ENCODE measurements at regions not wholly inside any gene's neighbourhood (a gene's known extent, or its start where the extent isn't known, plus 50 kb on each side); places are given as distances from the start of the nearest gene placed in this dataset.
"Not testable (repeated sequence)": the region's sequence is repeated elsewhere in the genome, so short reads cannot be mapped to it uniquely, and the experiment has no call there.

DNA sequence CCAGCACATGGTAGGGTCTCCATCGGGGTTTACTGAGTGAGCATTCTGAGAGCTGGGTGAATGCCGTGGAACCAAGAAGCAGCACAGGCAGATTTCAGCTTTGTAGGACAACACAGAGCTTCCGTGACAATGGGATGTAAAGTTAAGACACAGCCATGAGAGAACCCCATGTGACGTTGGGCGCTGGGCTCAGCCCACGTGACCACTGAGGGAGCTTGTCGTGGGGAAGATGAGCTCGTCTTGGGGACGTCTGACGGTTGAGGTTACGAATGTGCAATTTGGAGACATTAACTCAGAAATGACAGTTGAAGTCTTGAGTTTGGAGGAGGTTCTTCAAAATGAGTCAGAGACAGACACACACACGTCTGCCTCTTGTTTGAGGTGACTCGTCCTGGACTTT, 51.5 kb upstream of the MUC20 start:
- not testable (repeated sequence) for DNase-seq (ENCODE audit: extremely low read depth, low read depth)

DNA sequence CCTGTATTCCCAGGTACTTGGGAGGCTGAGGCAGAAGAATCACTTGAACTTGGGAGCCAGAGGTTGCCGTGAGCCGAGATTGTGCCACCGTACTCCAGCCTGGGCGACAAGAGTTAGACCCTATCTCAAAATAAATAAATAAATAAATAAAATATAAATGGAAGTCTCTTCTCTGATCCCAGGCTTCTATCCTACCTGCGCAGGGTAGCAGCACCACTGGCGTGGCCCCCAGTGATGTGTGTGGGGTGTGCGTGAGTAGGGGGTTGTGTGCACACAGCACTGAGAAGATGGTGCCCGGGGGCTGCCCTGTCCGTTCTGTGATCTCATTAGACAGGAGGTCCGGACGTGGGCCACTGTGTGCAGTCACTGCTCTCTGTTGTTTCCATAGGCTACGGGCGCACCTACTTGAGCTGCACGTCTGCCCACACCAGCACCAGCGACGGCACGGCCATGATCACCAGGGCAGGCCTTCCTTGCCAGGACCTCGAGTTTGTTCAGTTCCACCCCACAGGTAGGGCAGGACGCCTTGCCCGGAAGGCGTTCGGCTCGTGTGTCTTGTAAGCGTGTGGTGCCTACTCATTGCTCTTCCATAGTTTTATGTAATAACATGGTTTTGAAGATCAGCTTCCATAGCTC, 52.5 kb upstream of the MUC20 start:
- DNase-seq (ENCODE audit: extremely low read depth, low read depth): not testable (repeated sequence)

DNA sequence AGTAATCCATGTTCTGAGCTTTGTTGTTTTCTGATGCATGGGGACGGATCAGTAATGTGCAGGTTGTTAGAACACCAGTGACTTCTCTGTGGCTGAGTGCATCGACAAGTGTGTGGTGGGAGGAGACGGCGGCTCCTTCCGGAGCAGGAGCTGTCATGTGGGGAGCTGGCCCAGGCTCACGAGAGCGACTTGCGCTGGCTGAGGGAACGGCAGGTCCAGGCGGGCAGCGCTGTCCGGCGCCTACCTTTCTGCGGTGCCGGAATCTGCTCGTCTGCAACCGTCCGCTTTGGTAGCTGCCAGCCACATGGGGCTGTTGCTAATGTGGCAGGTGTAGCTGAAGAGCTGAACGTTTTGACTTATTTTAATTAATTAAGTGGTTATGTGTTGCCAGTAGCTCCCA, 55.5 kb upstream of the MUC20 start:
- DNase-seq (ENCODE audit: extremely low read depth, low read depth): not testable (repeated sequence)

DNA sequence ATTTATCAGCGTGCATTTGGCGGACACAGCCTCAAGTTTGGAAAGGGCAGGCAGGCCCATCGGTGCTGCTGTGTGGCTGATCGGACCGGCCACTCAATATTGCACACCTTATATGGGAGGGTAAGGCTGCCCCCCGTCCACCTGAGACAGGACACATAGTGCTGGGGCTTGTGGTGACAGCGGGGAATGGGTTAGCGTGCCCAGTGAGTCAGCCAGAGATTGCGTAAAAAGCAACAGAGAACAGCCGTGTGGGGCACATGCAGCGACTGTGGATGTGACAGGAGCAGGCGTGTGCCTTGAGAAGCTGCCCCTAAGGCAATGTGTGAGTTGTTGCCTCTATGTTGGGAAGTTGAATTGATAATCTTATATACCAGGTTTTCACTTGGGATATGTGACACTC, 56.6 kb upstream of the MUC20 start:
- not testable (repeated sequence) for DNase-seq (ENCODE audit: extremely low read depth, low read depth)

DNA sequence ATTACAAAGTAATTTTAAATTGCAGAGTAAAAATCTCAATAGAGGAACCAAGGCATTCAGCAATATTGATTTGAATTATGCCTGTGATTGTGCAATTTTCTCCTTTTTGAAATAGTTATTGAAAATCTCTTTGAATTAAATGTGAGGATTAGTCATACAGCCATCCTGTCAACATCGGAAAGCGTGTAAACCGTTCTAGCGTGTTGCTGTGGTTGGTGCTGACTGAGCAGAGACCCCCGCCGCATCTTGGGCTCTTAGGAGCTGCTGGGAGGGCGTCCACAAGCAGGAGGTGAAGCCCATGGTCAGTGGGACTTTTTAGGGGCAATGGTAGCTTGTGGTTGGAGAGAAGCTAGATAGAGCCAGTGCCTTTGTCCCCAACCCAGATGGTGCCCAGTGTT, 61.6 kb upstream of the MUC20 start:
- DNase-seq (ENCODE audit: extremely low read depth, low read depth): not testable (repeated sequence)

DNA sequence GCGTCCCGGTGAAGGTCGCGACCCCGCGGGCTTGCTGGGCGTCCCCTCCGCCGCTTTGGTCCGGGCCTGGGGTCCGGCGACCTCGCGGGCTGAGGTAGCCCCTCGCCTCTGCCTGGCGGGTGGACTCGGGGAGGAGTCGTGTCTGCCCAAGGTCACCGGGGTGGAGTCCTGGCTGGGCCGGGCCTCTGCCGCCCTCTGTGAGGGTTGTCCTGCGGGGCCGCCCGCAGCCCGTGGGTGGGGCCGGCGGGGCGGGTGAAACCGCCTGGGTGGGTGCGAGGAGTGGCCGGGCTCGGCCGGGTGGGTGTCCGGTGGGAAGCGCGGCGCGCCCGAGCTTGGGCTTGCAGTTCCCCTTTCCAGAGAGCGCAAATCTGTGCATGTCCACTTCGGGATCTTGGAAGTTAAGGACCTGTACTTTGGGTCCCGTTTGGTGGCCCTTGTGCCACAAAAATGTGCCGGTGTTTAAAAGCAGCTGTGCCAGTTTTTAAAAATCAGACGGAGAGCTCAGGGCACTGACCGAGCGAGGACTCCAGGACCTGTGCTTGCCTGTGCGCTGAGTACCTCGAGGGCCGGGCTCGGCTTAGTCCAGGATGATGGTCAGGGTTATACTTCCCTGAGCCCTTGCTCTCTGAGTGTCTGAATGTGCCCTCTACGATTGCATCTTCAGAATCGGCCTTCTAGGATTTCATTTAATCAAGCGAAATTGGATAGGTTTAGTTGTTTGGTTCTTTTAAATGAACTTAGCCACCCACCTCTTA, 62.2 kb upstream of the MUC20 start:
- DNase-seq (ENCODE audit: extremely low read depth, low read depth): not testable (repeated sequence)

DNA sequence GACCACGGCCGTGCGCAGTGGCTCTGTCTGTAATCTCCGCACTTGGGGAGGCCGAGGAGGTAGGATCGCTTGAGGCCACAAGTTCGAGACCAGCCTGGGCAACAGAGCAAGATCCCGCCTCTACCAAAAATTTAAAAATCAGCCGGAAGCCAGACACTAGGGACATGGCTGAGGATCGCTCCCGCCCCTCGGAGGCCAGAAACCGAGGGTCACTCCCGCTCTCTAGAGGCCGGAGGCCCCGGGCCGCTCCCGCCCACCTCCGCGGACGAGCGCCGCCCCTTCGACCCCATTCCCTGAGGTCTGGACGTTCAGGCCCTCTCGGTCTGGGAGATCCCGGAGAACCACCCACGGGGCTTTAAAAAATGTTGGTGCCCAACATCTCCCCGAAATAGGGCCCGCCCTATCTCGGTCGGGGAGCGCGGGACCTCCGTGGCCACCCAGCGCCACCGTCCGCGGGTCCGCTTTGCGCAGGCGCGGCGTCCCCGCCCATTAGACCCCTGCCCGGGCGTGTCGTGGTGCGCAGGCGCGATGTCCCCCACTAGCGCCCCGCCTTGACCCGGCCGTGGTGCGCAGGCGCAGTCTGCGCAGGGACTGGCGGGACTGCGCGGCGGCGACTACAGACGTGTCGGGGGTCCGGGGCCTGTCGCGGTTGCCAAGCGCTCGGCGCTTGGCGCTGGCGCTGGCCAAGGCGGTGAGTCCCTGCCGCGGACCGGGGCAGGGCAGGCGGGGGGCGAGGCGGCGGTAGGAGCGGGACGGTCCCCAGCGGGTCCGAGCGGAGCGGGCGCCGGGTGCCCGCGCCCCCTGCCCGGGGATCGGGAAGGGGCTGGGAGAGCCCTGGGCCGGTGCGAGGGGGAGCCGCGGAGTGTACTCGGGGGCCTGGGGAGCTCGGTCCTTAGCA, 63.1 kb upstream of the MUC20 start:
- peak; percentile 68 for DNase-seq (ENCODE audit: extremely low read depth, low read depth)

DNA sequence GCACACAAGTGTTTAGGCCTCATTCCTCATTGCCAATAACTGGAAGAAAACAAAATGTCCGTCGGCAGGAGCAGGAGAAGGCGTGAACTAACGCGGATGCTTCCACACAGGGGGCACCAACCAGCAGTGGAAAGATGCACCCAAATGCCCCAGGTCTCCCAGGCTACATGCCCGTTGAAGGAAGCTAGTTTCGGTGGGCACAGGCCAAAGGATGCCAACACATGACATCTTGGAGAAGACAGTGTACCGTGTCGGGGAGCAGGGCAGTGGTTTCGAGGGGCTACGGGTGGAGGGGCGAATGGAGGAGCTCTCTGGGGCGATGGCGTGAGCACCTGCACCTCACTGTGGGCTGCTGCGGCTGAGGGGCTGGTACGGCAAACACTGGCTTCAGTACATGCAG, 64.7 kb upstream of the MUC20 start:
- not testable (repeated sequence) for DNase-seq (ENCODE audit: extremely low read depth, low read depth)

DNA sequence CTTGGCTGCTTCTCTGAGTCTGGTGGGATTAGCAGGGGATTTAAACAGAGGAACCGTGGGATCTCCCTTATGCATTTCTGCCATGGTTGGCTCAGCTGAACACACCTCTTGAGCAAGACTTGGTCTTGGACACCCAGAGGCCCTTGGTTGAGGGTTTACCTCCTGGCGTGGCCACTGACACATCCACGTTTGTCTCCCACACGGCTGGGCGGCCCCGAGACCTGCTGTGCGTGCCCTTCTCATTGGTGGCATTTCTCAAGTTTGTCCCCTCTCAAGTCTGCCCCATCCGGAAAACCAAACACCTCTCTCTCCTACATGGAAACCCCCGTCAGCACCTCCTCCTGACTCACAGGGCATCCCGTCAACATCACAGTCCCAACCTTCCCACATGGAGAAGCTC, 66.0 kb upstream of the MUC20 start:
- not testable (repeated sequence) for DNase-seq (ENCODE audit: extremely low read depth, low read depth)

DNA sequence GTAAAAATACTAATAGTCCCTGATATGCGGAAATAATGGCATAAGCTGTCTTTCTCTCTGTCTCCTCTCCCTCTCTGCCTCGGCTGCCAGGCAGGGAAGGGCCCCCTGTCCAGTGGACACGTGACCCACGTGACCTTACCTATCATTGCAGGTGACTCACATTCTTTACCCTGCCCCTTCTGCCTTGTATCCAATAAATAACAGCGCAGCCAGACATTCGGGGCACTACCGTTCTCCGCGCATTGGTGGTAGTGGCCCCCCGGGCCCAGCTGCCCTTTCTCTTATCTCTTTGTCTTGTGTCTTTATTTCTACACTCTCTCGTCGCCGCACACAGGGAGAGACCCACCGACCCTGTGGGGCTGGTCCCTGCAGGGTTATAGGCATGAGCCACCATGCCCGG, 66.6 kb upstream of the MUC20 start:
- DNase-seq (ENCODE audit: extremely low read depth, low read depth): not testable (repeated sequence)

DNA sequence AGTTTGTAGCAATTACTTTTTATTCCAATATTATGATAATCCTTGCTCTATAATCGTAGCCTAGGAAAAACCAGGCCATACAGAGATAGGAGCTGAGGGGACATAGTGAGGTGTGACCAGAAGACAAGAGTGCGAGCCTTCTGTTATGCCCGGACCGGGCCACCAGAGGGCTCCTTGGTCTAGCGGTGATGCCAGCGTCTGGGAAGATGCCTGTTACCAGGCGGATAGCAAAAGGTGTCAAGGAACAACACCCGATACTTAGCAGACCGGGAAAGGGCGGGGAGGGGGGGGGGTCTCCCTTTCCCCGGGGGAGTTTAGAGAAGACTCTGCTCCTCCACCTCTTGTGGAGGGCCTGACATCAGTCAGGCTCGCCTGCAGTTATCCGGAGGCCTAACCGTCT, 67.1 kb upstream of the MUC20 start:
- DNase-seq (ENCODE audit: extremely low read depth, low read depth): not testable (repeated sequence)

DNA sequence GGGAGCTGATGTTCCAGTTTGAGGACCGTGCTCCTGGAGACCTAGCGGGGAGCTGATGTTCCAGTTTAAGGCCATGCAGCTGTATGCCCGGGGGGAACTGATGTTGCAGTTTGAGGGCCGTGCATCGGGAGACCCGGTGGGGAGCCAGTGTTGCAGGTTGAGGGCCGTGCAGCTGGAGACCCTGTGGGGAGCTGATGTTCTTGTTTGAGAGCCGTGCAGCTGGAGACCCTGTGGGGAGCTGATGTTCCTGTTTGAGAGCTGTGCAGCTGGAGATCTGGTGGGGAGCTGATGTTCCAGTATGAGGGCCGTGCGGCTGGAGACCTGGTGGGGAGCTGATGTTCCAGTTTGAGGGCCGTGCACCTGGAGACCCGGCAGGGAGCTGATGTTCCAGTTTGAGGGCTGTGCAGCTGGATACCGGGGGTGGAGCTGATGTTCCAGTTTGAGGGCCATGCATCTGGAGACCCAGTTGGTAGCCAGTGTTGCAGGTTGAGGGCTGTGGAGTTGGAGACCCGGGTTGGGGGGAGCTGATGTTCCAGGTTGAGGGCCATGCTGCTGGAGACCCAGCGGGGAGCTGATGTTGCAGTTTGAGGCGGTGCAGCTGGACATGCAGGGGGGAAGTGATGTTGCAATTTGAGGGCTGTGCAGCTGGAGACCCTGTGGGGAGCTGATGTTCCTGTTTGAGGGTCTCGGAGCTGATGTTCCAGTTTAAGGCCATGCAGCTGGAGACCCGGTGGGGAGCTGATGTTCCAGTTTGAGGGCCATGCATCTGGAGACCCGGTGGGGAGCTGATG, 64.4 kb upstream of the APOD start:
- DNase-seq (ENCODE audit: extremely low read depth, low read depth): not testable (repeated sequence)

DNA sequence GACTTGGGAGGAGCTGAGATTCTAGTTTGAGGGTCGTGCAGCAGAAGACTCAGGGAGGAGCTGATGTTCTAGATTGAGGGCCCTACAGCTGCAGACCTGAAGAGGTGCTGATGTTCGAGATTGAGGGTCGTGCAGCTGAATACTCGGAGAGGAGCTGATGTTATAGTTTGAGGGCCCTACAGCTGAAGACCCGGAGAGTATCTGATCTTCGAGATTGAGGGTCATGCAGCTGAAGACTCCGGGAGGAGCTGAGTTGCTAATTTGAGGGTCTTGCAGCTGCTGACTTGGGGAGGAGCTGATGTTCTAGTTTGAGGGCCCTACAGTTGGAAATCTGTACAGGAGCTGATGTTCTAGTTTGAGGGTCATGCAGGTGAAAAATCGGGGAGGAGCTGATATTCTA, 62.1 kb upstream of the APOD start:
- not testable (repeated sequence) for DNase-seq (ENCODE audit: extremely low read depth, low read depth)

DNA sequence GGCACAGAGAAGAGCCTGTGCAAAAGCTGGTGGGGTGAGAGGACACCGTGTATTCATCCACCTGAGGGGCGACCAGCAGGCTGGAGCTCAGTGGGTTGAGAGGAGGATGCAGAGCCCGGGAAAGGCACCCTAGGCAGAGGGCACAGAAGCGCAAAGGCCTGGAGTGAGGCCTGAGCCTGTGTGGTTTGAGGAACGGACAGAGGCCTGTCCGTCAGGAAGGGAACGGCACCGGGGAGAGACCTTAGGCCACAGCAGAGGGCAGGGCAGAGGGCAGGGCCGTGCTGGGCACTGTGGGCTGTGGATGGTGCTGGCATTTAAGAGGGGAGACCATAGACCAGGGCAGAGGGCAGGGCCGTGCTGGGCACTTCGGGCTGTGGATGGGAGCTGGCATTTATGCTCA, 59.5 kb upstream of the APOD start:
- DNase-seq (ENCODE audit: extremely low read depth, low read depth): not testable (repeated sequence)

DNA sequence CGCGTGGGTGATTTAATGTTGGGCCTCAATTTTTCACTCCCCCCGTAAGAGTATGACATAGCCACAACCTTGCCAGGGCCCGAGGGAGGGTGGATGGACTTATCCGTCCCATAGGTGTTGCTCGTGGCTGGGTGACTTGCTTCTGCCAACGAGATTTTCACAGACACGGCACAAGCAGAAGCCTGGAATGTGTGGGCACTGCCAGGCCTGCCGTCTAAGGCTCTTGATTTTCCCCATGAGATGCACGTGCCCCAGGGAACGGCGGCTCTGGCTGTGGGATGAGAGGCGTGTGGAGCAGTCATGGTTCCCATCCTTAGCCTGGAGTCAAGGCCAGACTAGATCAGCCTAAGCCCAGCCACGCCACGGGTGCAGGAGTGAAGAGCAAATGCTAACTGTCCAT, 58.6 kb upstream of the APOD start:
- DNase-seq (ENCODE audit: extremely low read depth, low read depth): not testable (repeated sequence)

DNA sequence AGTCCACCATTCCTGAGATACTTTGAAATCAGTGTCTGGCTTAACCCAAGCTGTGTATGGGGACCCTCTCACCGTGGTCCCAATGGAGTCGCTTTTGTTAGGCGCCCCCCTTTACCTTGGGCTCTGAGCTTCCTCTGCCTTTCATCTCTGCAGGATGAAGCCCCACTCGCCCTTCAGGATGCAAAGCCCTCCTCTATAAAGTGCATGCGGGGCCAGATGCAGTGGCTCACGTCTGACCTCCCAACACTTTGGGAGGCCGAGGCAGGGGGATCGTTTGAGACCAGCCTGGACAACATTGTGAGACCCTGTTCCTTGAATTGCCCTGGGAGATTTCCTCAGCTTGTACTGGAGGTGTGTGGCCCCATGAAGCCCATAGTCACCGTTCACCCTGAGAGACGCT, 54.7 kb upstream of the APOD start:
- not testable (repeated sequence) for DNase-seq (ENCODE audit: extremely low read depth, low read depth)

DNA sequence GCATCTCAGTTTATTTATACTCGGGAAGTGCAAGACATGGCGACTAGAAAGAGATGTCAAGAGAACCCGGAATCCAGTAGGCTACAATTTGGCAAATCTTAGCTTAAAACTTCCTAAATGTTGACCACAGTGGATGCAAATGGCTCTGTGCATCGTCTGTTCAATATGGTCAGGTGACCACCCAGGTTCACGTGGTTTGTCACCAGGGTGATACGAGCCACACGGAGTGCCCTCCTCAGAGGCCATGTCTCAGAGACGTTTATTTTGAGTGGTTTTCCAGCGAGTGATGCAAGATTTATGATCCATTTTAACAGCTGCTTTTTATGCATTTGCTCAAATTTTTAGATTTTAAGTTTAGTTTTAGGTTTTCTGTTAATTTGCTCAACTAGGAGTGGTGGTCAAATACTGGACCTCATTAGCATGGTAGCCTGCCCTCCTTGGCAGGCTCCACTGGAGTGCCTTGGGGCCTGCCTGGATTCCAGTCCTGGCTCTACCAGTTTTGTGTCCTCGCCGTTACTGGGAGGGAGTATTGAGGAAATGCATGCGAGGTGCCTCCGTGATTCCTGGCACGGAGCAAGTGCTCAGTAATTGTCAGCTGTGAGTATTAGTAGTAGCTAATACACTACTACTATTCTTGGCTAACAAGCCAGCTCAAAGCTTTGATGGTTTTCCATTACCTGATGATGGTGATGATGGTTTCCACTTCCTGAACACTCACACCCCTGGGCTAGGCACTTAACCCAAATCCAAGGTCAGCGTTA, 53.9 kb upstream of the APOD start:
- DNase-seq (ENCODE audit: extremely low read depth, low read depth): not testable (repeated sequence)

DNA sequence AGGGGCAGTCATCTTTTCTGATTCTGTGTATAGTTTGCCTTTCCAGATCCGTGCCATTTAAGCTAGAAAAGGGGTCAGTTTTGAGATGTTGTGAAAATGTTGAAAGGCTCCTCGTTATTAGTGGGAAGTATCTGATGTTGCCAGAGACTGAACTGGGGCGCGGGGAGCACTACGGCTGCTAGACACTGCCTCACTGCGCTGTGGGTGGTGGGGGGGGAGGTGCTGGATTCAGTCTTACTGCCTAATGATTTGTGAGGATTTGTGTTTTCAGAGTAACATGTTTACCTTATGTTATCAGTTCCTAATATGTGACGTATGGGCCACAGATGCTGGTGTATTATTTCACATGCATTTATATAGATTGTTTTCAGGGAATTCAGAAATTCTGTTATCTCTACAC, 53.3 kb upstream of the APOD start:
- DNase-seq (ENCODE audit: extremely low read depth, low read depth): not testable (repeated sequence)

DNA sequence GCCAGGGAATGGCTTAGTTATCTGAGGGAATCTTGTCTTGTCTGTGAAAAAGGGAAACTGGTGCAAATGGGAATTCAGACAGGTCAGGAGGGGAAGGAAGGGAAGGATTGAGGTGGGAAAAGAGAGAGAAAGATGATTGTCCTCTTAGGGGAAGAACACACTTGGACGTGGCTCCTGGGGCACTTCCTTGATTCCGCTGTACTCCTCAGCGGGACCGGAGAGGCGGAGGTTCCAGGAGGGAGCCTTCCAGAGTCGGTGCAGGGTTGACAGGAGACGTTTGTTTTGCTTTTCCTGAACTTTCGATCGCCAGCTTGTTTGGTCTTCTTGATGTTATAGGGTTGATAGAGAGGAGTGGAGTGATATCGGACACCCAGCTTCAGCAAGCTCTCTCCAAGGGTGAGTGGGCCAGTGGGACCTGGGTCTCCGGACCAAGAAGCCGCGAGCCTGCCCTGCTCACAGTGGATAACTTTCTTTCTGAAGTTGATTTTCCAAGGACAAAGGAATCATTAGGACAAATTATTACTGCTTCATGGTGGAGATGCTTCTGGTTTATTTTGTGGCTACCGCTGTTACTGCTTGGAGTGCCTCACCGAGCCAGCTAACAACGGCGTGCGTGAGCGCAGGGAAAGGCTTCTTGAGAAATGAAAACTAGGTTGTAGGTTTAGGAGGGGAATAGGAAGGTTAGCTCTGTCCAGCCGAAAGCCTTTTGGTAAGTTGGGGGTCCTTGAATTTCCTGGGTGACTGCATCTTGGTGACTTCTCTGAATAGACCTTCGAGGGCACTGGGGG, 52.4 kb upstream of the APOD start:
- not testable (repeated sequence) for DNase-seq (ENCODE audit: extremely low read depth, low read depth)

All from NCI-H460 (cell line).